ENCODE measurements at regions not wholly inside any gene's neighbourhood (a gene's known extent, or its start where the extent isn't known, plus 50 kb on each side); places are given as distances from the start of the nearest gene placed in this dataset.

DNA sequence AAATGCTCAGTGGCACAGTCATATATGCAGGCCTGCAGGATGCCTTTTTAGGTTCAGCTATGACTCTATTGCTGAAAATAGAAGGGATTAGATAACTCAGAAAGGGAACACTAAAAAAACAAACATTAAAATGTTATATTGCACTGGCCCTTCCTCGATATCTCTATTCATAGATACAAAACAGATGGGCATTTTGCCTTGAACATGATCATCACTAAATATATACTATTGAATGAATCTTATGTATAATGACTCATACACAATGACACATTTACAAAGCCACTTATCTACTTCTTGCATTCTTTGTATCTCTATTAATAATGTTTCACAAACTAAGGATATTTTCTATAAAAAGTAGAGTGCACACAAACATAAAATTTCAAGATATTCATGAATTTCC lies 2352.8 kb upstream of the RAG2 start:
- H3K27ac ChIP-seq: no peak overlapping the region
- H3K36me3 ChIP-seq: no peaks in the 10 kb centered on the region
- no peaks in the 10 kb centered on the region for H3K4me1 ChIP-seq
- TF ChIP-seq, protein P1, sequence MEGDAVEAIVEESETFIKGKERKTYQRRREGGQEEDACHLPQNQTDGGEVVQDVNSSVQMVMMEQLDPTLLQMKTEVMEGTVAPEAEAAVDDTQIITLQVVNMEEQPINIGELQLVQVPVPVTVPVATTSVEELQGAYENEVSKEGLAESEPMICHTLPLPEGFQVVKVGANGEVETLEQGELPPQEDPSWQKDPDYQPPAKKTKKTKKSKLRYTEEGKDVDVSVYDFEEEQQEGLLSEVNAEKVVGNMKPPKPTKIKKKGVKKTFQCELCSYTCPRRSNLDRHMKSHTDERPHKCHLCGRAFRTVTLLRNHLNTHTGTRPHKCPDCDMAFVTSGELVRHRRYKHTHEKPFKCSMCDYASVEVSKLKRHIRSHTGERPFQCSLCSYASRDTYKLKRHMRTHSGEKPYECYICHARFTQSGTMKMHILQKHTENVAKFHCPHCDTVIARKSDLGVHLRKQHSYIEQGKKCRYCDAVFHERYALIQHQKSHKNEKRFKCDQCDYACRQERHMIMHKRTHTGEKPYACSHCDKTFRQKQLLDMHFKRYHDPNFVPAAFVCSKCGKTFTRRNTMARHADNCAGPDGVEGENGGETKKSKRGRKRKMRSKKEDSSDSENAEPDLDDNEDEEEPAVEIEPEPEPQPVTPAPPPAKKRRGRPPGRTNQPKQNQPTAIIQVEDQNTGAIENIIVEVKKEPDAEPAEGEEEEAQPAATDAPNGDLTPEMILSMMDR (IDR thresholded peaks at IDR 0.05): no peak
- ATAC-seq: no peak
- H3K9me3 ChIP-seq: peaks cover 6% of the 10 kb centered on the region
- intact Hi-C loops (cut with DNase I): no loop called here
- H3K27me3 ChIP-seq (ENCODE audit: low read depth): no peaks in the 10 kb centered on the region
- no peak for DNase-seq
- no peak overlapping the region for H3K4me3 ChIP-seq

DNA sequence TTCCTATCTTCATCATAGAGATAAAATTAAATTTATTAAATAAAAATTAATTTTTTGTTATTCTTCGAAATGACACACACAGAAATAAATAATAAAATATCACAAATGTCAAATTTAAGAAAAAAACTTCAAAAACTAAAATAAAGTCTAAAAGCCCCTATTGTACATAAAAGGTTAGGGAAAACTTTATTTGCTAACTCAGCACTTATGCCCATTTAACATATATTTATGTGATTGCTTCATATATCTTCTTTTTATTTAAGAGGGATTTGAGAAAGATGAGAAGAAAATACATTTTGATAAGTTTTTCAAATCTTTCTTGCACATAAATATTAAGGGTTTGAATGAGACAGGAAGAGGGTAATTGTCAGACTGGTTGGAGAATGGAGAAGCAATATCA lies 2350.4 kb upstream of the RAG2 start:
- Histone ChIP-seq H3K4me1 (no peaks in the 10 kb centered on the region), H3K36me3 (no peaks in the 10 kb centered on the region), H3K4me3 (no peak overlapping the region), H3K9me3 (peaks cover 6% of the 10 kb centered on the region), H3K27me3 (ENCODE audit: low read depth) (no peaks in the 10 kb centered on the region), H3K27ac (no peak overlapping the region)
- DNase-seq (no peak), ATAC-seq (no peak)
- intact Hi-C loops (cut with DNase I): no loop called here
- TF ChIP-seq, protein P1 (IDR thresholded peaks at IDR 0.05): no peak

DNA sequence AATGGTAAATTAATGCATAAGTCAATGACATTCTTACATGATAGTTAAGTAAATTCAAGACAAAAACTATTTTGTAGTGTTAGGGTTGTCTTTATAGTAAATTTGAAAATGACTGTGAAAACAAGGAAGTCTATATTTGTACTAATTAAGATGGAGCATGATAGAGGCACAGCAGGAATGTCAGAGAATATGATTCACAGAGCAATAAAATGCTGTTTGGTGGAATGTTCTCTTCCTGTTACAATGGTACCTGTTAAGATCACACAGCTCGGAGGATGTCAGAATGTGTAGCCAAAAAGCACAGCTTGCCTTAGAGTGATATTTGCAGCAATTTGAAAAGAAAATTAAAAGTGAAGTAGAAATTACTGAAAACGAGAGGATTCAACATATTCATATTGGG lies 2339.7 kb upstream of the RAG2 start:
- Histone ChIP-seq H3K4me3 (no peak overlapping the region), H3K9me3 (no peaks in the 10 kb centered on the region), H3K36me3 (no peaks in the 10 kb centered on the region), H3K27me3 (ENCODE audit: low read depth) (no peaks in the 10 kb centered on the region), H3K4me1 (no peaks in the 10 kb centered on the region), H3K27ac (no peak overlapping the region)
- no peak for ATAC-seq
- no peak for DNase-seq
- intact Hi-C loops (cut with DNase I): no loop called here
- TF ChIP-seq, protein P1 (IDR thresholded peaks at IDR 0.05): no peak

DNA sequence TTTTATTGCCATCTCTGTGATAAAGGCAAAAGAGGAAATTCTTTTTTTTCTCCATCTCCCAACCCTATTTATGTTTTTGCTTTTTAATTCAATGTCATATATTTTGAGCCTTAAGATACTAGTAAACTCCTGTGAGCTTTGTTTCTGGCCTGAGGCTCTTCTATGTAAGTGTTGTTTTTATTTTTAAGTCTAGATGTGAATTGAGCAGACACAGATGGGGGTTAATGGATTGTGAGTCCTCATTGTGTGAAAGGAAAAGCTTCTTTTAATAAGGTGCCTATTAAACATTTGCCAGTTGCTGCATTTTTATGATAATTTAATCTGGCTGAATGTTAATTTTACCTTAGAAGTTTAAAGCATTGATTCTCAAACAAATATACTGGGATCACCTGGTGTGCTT lies 2337.9 kb upstream of the RAG2 start:
- no peak for ATAC-seq
- H3K36me3 ChIP-seq: no peaks in the 10 kb centered on the region
- peaks cover 5% of the 10 kb centered on the region for H3K9me3 ChIP-seq
- H3K27me3 ChIP-seq (ENCODE audit: low read depth): no peaks in the 10 kb centered on the region
- TF ChIP-seq, protein P1 (IDR thresholded peaks at IDR 0.05): no peak
- H3K4me3 ChIP-seq: no peak overlapping the region
- H3K27ac ChIP-seq: no peak overlapping the region
- intact Hi-C loops (cut with DNase I): no loop called here
- no peak for DNase-seq
- no peaks in the 10 kb centered on the region for H3K4me1 ChIP-seq

DNA sequence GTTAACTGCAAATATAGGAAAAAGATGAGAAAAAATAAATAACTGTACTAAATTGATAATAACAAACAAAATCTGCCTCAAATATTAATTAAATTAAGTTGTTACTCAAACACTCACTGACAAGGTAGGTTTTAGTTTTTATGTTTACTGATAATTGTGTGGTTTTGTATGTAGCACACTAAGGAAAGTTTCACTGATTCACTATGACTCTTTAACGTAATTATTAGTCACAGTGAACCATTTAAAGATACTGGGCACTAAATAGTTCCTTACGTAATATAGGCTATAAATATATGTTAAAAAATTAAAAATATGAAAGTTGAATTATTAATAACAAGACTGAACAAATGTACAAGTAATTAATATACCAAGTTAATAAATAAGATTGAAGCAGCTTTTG lies 2330.0 kb upstream of the RAG2 start:
- Histone ChIP-seq H3K4me1 (no peaks in the 10 kb centered on the region), H3K9me3 (peaks cover 7% of the 10 kb centered on the region), H3K27me3 (ENCODE audit: low read depth) (no peaks in the 10 kb centered on the region), H3K4me3 (no peak overlapping the region), H3K27ac (no peak overlapping the region), H3K36me3 (no peaks in the 10 kb centered on the region)
- TF ChIP-seq, protein P1 (IDR thresholded peaks at IDR 0.05): no peak
- no peak for ATAC-seq
- no peak for DNase-seq
- intact Hi-C loops (cut with DNase I): no loop called here

DNA sequence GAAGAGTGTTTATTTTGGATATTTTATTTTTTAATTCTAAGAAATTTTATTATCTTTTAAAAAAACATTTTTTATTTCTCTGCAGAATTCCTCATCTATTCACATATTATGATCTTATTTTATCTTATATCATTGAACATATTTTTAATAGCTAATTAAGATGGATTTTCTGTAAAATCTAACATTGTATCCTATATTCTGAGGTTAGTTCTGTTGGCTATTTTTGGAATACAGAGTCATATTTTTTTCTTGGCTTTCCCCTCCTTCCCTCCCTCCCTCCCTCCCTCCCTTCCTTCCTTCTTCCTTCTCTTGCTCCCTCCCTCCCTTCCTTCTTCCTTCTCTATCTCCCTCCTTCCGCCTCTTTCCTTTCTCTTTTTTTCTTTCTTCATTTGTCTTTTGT lies 2326.6 kb upstream of the RAG2 start:
- H3K36me3 ChIP-seq: no peaks in the 10 kb centered on the region
- H3K9me3 ChIP-seq: no peaks in the 10 kb centered on the region
- DNase-seq (no peak), ATAC-seq (no peak)
- no peak overlapping the region for H3K4me3 ChIP-seq
- no peaks in the 10 kb centered on the region for H3K4me1 ChIP-seq
- TF ChIP-seq, protein P1 (IDR thresholded peaks at IDR 0.05): no peak
- no peak overlapping the region for H3K27ac ChIP-seq
- H3K27me3 ChIP-seq (ENCODE audit: low read depth): no peaks in the 10 kb centered on the region
- intact Hi-C loops (cut with DNase I): no loop called here
